ENCODE measurements at regions not wholly inside any gene's neighbourhood (a gene's known extent, or its start where the extent isn't known, plus 50 kb on each side); places are given as distances from the start of the nearest gene placed in this dataset.

DNA sequence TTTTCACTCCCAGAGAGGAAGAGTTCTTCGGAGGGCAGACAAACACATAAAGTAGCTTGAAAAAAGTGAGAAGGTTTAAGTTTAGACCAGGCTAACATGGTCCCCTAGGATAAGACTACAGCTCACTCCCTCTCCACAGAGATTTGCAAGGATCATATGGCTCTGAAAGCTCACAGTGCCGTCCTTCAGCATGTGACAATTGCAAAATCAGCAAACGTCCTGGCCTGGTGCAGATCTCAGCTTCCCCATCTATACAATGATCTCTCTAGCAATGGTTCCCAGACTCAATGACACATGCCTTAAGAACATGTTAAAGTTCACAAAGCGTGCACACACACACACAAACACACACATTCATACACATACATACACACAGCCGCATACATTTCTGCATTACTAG is 327.6 kb downstream of the ACTL7B start:
- no peaks in the 10 kb centered on the region for H3K36me3 ChIP-seq
- no peak overlapping the region for H3K4me3 ChIP-seq
- no peak for DNase-seq
- 76 to 86% (median 82%) methylated on average over 5 of the region's 5 CpGs for whole genome bisulfite sequencing, 5 donors
- no peaks in the 10 kb centered on the region for H3K27me3 ChIP-seq
- H3K27ac ChIP-seq, result no peak overlapping the region
- TF ChIP-seq EP300 (IDR thresholded peaks at IDR 0.05) (no peak), POLR2A (IDR thresholded peaks at IDR 0.05) (no peak), POLR2AphosphoS5 (IDR thresholded peaks at IDR 0.05) (no peak)
- TF ChIP-seq, protein P1, sequence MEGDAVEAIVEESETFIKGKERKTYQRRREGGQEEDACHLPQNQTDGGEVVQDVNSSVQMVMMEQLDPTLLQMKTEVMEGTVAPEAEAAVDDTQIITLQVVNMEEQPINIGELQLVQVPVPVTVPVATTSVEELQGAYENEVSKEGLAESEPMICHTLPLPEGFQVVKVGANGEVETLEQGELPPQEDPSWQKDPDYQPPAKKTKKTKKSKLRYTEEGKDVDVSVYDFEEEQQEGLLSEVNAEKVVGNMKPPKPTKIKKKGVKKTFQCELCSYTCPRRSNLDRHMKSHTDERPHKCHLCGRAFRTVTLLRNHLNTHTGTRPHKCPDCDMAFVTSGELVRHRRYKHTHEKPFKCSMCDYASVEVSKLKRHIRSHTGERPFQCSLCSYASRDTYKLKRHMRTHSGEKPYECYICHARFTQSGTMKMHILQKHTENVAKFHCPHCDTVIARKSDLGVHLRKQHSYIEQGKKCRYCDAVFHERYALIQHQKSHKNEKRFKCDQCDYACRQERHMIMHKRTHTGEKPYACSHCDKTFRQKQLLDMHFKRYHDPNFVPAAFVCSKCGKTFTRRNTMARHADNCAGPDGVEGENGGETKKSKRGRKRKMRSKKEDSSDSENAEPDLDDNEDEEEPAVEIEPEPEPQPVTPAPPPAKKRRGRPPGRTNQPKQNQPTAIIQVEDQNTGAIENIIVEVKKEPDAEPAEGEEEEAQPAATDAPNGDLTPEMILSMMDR (IDR thresholded peaks at IDR 0.05), result no peak
- no peaks in the 10 kb centered on the region for H3K9me3 ChIP-seq
- no peaks in the 10 kb centered on the region for H3K4me1 ChIP-seq
- intact Hi-C loops (cut with DNase I; ENCODE audit: low total_unique reads), result no loop called here

DNA sequence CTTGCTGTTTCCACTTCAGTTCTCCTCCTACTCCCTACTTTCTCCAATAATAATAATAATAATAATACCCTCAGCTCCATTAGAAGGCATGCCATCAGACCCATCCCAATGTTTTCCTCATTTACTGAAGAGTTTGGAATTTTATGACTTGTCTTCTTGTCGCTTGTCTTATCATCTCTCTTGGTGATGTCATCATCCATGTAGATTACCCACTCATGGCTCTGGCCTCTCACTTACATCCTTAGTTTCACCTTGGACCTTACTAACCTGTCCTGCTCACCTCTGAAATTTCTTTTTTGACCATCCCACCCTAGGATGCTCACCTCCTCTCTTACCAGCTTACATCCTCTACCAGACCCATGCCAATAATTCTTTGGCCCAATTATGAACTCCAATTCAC is 329.3 kb downstream of the ACTL7B start:
- Histone ChIP-seq H3K36me3 (no peaks in the 10 kb centered on the region), H3K27me3 (no peaks in the 10 kb centered on the region), H3K4me3 (no peak overlapping the region), H3K9me3 (no peaks in the 10 kb centered on the region), H3K27ac (no peak overlapping the region), H3K4me1 (no peaks in the 10 kb centered on the region)
- WGBS, 5 donors, result 89 to 96% (median 94%) methylated on average over 1 of the region's 1 CpG
- intact Hi-C loops (cut with DNase I; ENCODE audit: low total_unique reads), result no loop called here
- no peak for DNase-seq
- TF ChIP-seq POLR2A (IDR thresholded peaks at IDR 0.05) (no peak), EP300 (IDR thresholded peaks at IDR 0.05) (no peak), POLR2AphosphoS5 (IDR thresholded peaks at IDR 0.05) (no peak)
- TF ChIP-seq, protein P1 (IDR thresholded peaks at IDR 0.05), result no peak

GRCh38 chr9:108525186-108525585 is 330.6 kb downstream of the ACTL7B start:
- H3K27me3 ChIP-seq, result no peaks in the 10 kb centered on the region
- intact Hi-C loops (cut with DNase I; ENCODE audit: low total_unique reads), result no loop called here
- H3K4me1 ChIP-seq, result no peaks in the 10 kb centered on the region
- H3K27ac ChIP-seq, result no peak overlapping the region
- no peak overlapping the region for H3K4me3 ChIP-seq
- no peaks in the 10 kb centered on the region for H3K36me3 ChIP-seq
- WGBS, 5 donors, result 77 to 85% (median 80%) methylated on average over 4 of the region's 4 CpGs
- TF ChIP-seq POLR2AphosphoS5 (IDR thresholded peaks at IDR 0.05), result no peak
- no peak for TF ChIP-seq POLR2A (IDR thresholded peaks at IDR 0.05)
- TF ChIP-seq EP300 (IDR thresholded peaks at IDR 0.05), result no peak
- TF ChIP-seq, protein P1 (IDR thresholded peaks at IDR 0.05), result no peak
- peak in 1 of 2 donors; percentile 37 for DNase-seq
- H3K9me3 ChIP-seq, result no peaks in the 10 kb centered on the region

DNA sequence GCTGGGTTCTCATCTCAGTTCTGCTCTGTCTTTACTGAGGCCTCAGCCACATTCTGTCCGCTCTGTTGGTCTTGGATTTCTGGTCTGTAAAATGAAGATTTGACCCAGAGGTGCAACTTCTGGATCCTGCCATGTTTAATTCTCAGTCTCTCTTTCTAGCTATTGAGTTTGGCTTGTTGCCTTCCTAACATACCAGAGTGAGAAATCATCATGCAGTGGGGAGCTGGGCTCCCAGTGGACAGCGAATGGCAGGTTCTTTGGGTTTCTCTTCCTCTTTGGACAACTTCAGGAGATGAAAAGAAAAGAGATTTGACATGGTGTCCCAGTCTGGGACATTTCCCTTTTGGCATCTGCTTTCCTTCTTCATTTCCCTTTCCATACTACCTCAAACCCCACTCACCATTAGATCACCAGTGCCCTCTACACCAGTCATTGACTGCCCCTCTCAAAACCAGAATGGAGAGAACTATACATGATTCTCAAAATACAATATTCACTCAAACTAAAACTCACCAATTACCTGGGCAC is 334.7 kb downstream of the ACTL7B start:
- DNase-seq, result no peak
- H3K27ac ChIP-seq, result no peak overlapping the region
- no peaks in the 10 kb centered on the region for H3K4me1 ChIP-seq
- no peaks in the 10 kb centered on the region for H3K36me3 ChIP-seq
- WGBS, 5 donors, result 80 to 90% (median 83%) methylated on average over 2 of the region's 2 CpGs
- H3K9me3 ChIP-seq, result no peaks in the 10 kb centered on the region
- H3K27me3 ChIP-seq, result no peaks in the 10 kb centered on the region
- TF ChIP-seq, protein P1 (IDR thresholded peaks at IDR 0.05), result no peak
- no peak for TF ChIP-seq POLR2AphosphoS5 (IDR thresholded peaks at IDR 0.05)
- no peak for TF ChIP-seq POLR2A (IDR thresholded peaks at IDR 0.05)
- intact Hi-C loops (cut with DNase I; ENCODE audit: low total_unique reads), result no loop called here
- H3K4me3 ChIP-seq, result no peak overlapping the region
